ENCODE measurements at regions not wholly inside any gene's neighbourhood (a gene's known extent, or its start where the extent isn't known, plus 50 kb on each side); places are given as distances from the start of the nearest gene placed in this dataset.

DNA sequence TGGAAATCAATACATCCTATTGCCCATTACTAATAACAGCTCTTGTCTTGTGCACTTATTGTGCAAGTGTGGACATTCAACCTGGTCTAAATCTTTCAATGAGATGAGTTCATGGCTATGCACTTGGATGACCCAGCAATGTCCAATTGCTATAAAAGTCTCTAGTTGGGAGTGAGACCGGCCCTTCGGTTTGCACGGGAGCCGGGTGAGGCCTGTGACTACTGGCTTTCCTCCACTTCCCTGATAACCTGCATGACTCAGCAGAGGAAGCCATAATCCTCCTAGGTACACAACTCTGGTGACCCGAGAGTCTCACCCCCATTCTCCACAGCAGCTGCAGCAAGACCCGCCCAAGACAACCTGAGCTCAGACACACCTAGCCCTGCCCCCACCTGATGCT is 135.9 kb upstream of the PAX6 start:
- H3K36me3 ChIP-seq (ENCODE audit: control insufficient read depth in 4 of 4, insufficient read depth in 4 of 4, low read length in 4 of 4) = no peaks in the 10 kb centered on the region
- no peaks in the 10 kb centered on the region for H3K27me3 ChIP-seq (ENCODE audit: control insufficient read depth in 3 of 3, insufficient read depth in 3 of 3, low read length in 2 of 3)
- TF ChIP-seq, protein P1, sequence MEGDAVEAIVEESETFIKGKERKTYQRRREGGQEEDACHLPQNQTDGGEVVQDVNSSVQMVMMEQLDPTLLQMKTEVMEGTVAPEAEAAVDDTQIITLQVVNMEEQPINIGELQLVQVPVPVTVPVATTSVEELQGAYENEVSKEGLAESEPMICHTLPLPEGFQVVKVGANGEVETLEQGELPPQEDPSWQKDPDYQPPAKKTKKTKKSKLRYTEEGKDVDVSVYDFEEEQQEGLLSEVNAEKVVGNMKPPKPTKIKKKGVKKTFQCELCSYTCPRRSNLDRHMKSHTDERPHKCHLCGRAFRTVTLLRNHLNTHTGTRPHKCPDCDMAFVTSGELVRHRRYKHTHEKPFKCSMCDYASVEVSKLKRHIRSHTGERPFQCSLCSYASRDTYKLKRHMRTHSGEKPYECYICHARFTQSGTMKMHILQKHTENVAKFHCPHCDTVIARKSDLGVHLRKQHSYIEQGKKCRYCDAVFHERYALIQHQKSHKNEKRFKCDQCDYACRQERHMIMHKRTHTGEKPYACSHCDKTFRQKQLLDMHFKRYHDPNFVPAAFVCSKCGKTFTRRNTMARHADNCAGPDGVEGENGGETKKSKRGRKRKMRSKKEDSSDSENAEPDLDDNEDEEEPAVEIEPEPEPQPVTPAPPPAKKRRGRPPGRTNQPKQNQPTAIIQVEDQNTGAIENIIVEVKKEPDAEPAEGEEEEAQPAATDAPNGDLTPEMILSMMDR (IDR thresholded peaks at IDR 0.05; ENCODE audit: control extremely low read depth, extremely low read depth) = no peak
- 72 to 93% methylated on average over 6 of the region's 6 CpGs for WGBS, 2 donors
- H3K4me3 ChIP-seq = no peak overlapping the region
- no peaks in the 10 kb centered on the region for H3K4me1 ChIP-seq (ENCODE audit: control insufficient read depth in 5 of 5, insufficient read depth in 5 of 5, low read length in 5 of 5)
- H3K9me3 ChIP-seq (ENCODE audit: control insufficient read depth in 4 of 4, insufficient read depth in 3 of 4, low read length in 3 of 4) = peaks cover 0 to 3% (median 0%) of the 10 kb centered on the region in 4 donors
- H3K9ac ChIP-seq (ENCODE audit: insufficient read depth in 1 of 2, low read length in 2 of 2) = no peak overlapping the region
- DNase-seq = no peak
- no peak overlapping the region for H3K27ac ChIP-seq (ENCODE audit: low read depth in 1 of 2, low read length in 1 of 2)
- ATAC-seq (ENCODE audit: insufficient read depth, low FRiP score) = no peak

DNA sequence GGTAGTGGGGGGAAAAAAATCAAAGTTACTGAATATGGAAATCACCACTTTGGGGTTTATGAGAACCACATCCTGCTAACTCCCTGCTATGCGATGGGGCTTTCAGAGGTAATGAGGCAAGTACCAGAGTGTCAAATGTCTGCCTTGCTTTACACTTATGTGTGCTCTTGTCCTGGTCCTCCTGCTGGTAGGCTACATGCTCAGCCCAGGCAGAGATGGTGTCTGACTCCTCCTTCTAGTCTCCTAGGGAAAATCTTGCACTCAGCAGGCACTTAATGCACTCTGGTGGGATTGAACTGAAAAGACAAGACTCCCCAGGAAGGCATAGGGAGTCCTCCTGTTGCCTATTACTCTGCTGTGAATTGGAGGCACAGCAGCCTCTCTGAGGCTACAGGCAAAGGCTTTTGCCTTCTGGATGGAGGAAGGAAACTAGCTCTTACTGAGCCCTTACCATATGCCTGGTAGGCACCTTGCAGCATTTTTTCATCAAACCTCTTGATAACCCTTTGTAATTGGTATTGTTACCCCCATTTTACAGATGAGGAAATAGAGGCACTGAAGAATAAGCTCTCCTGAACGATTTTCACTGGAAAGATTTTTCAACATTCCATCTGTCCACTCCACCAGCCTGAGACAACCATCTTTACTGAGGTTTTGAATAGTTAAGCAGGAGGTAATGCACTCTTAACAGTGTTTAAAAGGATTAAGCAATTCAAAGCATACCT is 132.1 kb upstream of the PAX6 start:
- Histone ChIP-seq H3K9me3 (ENCODE audit: control insufficient read depth in 4 of 4, insufficient read depth in 3 of 4, low read length in 3 of 4) (peaks cover 0 to 3% (median 0%) of the 10 kb centered on the region in 4 donors), H3K27ac (ENCODE audit: low read depth in 1 of 2, low read length in 1 of 2) (no peak overlapping the region), H3K4me3 (no peak overlapping the region), H3K9ac (ENCODE audit: insufficient read depth in 1 of 2, low read length in 2 of 2) (no peak overlapping the region), H3K4me1 (ENCODE audit: control insufficient read depth in 5 of 5, insufficient read depth in 5 of 5, low read length in 5 of 5) (no peaks in the 10 kb centered on the region), H3K36me3 (ENCODE audit: control insufficient read depth in 4 of 4, insufficient read depth in 4 of 4, low read length in 4 of 4) (no peaks in the 10 kb centered on the region), H3K27me3 (ENCODE audit: control insufficient read depth in 3 of 3, insufficient read depth in 3 of 3, low read length in 2 of 3) (peaks cover 0 to 6% (median 0%) of the 10 kb centered on the region in 3 donors)
- TF ChIP-seq, protein P1 (IDR thresholded peaks at IDR 0.05; ENCODE audit: control extremely low read depth, extremely low read depth) = no peak
- DNase-seq (no peak), ATAC-seq (ENCODE audit: insufficient read depth, low FRiP score) (no peak)
- WGBS, 2 donors = 41 to 52% methylated on average over 2 of the region's 2 CpGs

DNA sequence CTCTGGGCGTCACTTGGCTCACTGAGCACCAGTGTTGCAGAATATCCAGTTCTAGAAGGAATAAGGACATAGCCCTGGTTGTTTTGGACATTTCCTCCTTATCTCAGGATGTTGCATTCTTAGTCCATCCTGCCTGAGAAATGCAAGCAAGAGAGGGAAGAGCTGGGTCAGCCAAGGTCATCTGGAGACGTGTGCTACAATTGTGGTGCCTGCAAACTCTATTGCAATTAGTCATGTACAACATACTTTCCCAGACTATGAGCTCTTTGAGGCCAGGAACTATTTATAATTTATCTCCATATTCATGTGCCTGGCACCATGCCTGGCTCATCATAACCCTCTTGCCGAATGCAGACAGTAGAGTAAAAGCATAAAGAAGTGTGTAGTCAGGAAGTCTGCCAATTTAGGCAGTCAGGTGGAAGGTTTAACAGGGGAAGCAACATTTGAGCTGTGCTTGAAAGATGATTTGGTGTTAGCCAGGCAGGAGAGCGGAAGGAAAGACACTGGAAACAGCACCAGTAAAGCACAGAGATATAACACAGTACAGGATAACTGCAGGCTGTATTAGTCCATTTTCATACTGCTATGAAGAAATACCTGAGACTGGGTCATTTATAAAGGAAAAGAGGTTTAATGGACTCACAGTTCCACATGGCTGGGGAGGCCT is 129.4 kb upstream of the PAX6 start:
- Histone ChIP-seq H3K27me3 (ENCODE audit: control insufficient read depth in 3 of 3, insufficient read depth in 3 of 3, low read length in 2 of 3) (peaks cover 0 to 11% (median 0%) of the 10 kb centered on the region in 3 donors), H3K9ac (ENCODE audit: insufficient read depth in 1 of 2, low read length in 2 of 2) (no peak overlapping the region), H3K27ac (ENCODE audit: low read depth in 1 of 2, low read length in 1 of 2) (peak overlapping the region in 1 of 2 donors; percentile 7), H3K4me1 (ENCODE audit: control insufficient read depth in 5 of 5, insufficient read depth in 5 of 5, low read length in 5 of 5) (no peaks in the 10 kb centered on the region), H3K36me3 (ENCODE audit: control insufficient read depth in 4 of 4, insufficient read depth in 4 of 4, low read length in 4 of 4) (no peaks in the 10 kb centered on the region), H3K9me3 (ENCODE audit: control insufficient read depth in 4 of 4, insufficient read depth in 3 of 4, low read length in 3 of 4) (peaks cover 0 to 3% (median 0%) of the 10 kb centered on the region in 4 donors), H3K4me3 (no peak overlapping the region)
- no peak for ATAC-seq (ENCODE audit: insufficient read depth, low FRiP score)
- DNase-seq = no peak
- 58 to 71% methylated on average over 4 of the region's 4 CpGs for WGBS, 2 donors
- TF ChIP-seq, protein P1 (IDR thresholded peaks at IDR 0.05; ENCODE audit: control extremely low read depth, extremely low read depth) = no peak

All from lung (tissue), 11 donors.